ENCODE measurements at regions not wholly inside any gene's neighbourhood (a gene's known extent, or its start where the extent isn't known, plus 50 kb on each side); places are given as distances from the start of the nearest gene placed in this dataset.

- TF ChIP-seq EZH2 (optimal IDR thresholded peaks at IDR 0.05; ENCODE audit: low read depth, low read length) (no peak), CTCF (IDR thresholded peaks at IDR 0.05; ENCODE audit: low read length) (no peak)
Observed at GRCh38 chr1:239025223-239025622, 361.1 kb upstream of the CHRM3 start.

Measured in MM.1S (cell line).